Activated CD4-positive, alpha-beta T cell treated with anti-CD3 and anti-CD28 coated beads for 1 hour (primary cell): ENCODE measurements at regions not wholly inside any gene's neighbourhood (a gene's known extent, or its start where the extent isn't known, plus 50 kb on each side); places are given as distances from the start of the nearest gene placed in this dataset.
"Not testable (repeated sequence)": the region's sequence is repeated elsewhere in the genome, so short reads cannot be mapped to it uniquely, and the experiment has no call there.

Source experiments
- DNase-seq: peaks from one replicate; pipeline ENCODE4 v3.0.0-alpha.2; 2020

GRCh38 chr7:106522696-106523095, 138.3 kb downstream of the CCDC71L start:
- DNase-seq: no peak

- DNase-seq: no peak
Measured at GRCh38 chr7:106521541-106521940, 139.4 kb downstream of the CCDC71L start.

GRCh38 chr7:106520962-106521514, 139.9 kb downstream of the CCDC71L start:
- no peak for DNase-seq

- no peak for DNase-seq
Measured at GRCh38 chr7:106518967-106519366, 142.0 kb downstream of the CCDC71L start.

DNA sequence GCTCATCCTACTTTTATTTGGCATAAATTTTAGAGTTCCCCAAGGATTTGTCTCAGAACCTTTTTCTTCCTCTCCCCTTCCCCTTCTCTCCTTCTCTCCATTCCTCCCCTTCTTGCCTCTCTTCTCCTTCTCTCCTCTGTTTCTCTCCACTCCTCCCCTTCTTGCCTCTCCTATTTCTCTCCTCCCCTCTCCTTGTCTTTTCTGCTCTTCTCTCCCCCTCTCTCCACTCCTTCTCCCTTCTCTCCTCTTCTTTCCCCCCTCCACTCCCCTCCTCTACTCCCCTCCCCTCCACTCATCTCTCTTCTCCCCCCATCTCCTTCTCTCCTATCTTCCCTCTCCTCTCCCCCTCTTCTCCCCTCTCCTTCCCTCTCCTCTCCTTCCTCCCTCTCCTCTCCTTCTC, 142.7 kb downstream of the CCDC71L start:
- DNase-seq: no peak

- DNase-seq: no peak
Measured at GRCh38 chr7:106517508-106517907, 143.4 kb downstream of the CCDC71L start.

DNA sequence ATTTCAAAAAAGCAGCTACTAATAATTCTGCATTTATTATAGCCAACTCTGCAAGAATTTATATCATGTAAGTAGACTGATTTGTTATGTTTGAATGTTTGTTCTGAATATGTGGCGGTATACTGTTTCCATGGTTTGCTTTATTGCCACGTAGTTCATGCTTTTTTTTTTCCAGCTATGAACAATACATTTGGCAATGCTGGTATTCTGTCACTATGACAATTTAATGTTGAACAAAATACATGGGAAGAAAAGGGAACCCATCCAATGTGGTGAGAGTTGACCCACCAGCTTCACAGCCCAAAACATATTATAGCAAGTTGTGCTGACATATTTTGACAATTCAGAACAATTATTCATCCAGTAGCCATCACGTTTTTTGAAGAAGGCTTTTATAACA, 145.6 kb downstream of the CCDC71L start:
- no peak for DNase-seq

DNA sequence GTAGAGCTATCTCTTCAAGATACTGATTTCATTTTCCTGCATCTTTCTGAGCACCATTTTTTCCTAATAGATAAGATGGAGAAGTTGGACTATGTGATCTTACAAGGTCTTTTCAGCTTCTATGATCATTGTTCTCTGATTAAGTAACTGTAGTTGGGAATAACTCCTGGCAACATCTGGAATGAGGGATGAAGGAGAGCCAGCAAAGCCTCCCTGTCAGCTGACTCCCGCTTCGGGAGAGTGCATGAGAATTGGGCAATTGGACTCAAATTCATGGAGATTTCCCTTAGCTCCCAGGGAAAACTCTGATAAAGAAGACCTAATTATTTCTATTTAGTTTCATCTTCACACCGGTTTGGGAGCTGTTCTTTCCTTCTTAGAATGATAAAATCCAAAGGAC, 146.1 kb downstream of the CCDC71L start:
- DNase-seq: no peak

DNA sequence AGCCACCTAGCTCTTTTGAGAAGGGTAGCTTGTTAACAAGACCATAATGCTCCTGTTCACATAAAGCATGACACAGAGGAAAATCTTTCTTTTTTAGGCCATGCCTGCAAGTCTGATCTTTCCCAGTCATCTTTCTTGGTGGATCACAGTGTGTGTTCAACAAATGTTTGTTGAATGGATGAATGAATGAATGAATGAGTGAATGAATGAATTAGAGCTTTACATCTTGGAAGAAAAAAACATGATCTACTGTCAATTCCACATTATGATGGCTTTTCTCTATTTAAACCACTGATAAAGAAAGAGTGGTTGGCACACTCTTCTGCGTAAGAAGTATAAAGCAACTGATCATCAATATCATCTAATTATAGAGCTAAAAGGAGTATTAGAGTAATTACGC, 148.7 kb downstream of the CCDC71L start:
- no peak for DNase-seq

DNA sequence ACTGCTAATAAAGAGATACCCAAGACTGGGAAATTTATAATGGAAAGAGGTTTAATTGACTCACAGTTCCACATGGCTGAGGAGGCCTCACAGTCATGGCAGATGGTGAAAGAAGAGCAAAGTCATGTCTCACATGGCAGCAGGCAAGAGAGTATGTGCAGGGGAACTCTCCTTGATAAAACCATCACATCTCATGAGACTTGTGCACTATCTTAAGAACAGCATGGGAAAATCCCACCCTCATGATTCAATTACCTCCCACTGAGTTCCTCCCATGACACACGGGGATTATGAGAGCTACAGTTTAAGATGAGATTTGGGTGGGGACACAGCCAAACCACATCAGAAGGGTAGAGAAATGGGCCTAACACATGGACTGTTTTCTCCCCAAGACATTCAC, 156.3 kb downstream of the CCDC71L start:
- no peak for DNase-seq

DNA sequence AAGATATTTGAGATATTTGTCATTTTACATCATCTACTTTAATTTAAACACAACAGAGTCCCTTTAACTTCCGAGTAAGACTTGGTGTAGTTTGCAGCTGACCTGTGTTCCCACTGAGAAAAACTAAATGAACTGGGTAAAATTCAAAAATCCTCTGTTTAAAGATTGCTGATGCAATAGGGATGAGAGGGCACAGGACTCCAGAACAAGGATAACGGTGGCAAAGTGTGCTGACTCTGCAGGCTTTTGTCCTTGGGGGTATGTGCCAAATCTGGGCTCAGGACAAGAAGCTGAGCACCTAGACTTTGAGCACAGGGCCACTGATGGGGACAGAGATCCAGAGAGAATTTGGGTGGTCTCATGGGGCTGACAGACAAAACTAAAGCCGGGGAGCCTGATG, 156.8 kb downstream of the CCDC71L start:
- DNase-seq: no peak

DNA sequence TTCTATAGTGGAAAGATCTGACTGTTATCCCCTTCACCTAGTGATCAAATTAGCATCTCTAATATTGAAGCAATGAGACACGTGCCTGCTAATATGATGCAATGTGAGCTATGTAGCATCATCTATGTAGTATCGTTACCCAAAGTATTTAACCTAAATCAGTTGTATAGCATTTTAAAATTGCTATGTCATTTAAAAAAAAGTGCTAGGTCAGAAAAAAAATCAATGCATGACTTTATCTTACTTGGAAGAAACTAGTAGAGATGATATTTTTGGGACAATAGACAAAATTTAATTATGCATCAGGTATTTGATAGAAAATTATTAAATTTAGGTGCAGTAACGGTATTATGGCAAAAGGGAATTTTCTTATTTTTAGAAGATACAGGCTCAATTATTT, 157.3 kb downstream of the CCDC71L start:
- no peak for DNase-seq

DNA sequence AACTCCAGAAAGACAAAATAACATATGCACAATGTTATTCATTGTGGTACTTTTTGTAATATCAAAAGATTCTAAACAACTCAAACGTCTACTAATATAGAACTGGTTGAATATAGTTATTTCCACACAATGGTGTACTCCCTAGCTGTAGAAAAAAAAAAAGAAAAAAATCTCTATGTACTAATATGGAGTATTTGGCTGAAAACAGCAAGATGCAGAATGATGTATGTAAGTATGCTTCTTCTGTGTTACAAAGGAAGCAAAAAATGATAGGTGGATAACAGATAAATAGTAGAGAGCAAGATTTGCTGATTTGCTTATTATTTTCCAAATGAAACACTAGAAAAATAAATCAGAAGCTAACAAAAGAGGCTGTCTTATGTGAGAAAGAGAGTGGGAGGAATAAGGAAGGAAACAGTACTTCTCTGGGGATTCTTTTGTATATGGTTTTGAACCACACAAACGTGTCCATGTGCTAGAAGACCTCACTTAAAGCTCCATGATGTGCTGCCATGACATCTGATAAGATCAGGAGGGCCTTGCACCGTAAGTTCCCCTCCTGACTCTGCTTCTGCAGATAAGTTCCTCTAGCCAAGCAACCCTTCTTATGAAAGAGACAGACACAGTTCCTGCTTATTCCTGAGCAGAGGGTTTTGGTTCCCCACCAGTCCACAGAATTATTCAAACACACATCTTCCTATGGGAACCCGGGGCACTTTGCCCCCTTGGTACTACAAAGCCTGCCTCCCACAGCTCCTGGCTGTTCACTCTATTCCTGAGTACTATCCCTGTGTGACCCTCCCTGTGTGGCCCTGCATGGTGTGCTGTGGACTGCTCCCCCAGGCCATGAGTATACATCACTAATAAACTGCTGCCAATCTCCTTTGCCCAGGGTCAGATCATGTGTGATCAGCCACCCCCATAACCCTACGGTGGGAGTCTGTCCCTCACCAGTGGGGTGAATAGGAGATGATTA, 159.1 kb downstream of the CCDC71L start:
- no peak for DNase-seq

DNA sequence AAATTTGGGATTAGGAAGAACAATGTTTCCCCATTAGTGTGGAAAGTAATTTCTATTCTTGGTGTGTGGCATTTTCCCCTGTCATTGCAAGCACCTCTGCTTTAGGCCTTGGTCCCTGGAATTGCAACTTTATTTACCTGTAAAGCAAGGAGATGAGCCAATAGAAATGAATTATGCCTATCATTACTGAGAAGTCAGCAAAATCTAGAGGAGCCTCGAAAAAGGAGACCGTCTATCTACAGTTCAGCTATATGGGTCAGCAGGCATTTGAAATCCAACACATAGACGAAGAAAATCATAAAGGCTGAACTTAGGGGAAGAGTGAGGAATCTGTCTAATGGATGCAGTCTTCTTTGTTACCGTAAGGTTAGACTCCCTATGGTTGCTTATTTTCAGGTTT, 161.1 kb downstream of the CCDC71L start:
- DNase-seq: no peak

GRCh38 chr7:106498005-106498404, 163.0 kb downstream of the CCDC71L start:
- DNase-seq: not testable (repeated sequence)

DNA sequence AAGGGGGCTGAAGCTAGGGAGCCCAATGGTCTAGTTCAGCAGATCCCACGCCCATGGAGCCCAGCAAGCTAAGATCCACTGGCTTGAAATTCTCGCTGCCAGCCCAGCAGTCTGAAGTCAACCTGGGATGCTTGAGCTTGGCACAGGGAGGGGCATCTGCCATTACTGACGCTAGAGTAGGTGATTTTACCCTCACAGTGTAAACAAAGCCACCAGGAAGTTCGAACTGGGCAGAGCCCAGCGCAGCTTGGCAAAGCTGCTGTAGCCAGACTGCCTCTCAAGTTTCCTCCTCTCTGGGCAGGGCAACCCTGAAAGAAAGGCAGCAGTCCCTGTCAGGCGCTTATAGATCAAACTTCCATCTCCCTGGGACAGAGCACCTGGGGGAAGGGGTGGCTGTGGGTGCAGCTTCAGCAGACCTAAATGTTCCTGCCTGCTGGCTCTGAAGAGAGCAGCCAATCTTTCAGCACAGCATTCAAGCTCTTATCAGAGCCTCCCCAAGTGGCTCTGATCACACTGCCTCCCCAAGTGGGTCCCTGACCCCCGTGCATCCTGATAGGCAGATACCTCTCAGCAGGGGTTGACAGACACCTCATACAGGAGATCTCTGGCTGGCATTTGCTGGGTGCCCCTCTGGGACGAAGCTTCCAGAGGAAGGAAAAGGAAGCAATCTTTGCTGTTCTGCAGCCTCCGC, 167.8 kb downstream of the CCDC71L start:
- no peak for DNase-seq

GRCh38 chr7:106488465-106488864, 172.5 kb downstream of the CCDC71L start:
- DNase-seq: no peak

DNA sequence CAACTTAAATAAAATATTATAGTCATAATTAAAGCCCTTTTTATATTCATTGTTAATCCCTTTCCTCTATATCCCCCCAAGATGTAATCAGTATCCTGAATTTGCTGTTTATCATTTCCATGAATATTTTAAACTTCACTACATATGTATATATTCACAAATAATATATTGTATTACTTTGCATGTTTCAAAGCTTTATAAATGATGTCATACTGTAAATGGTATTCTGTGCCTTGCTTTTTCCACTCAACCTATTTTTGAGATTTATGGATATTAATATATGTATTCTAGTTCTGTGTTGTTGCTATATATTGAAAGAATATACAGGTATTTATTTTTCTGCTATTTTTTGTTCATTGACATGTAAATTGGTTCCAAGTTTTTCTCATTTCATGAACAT, 173.1 kb downstream of the CCDC71L start:
- no peak for DNase-seq

DNA sequence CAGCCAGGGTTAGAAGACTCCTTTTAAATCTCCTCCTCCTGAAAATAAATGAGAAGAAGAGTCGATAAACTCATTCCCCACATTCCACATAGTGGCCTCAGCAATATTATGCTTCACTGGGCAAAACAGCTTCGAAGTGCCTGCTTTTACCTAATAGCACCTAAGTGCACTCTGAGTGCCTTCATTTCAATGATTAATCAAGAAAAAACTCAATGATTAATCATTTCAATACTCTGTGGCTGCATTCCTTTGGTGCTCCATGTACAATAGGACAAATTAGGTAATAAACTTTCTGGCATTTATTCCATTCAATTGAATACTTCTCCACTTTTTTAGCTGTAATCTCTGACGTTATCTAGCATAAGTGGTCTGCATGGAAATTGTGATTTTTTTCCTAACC, 174.6 kb downstream of the CCDC71L start:
- no peak for DNase-seq

GRCh38 chr7:106485919-106486318, 175.0 kb downstream of the CCDC71L start:
- no peak for DNase-seq

GRCh38 chr7:106485031-106485551, 175.9 kb downstream of the CCDC71L start:
- DNase-seq: no peak

GRCh38 chr7:106484562-106484961, 176.4 kb downstream of the CCDC71L start:
- DNase-seq: no peak

GRCh38 chr7:106482091-106482490, 178.9 kb downstream of the CCDC71L start:
- DNase-seq: no peak

DNA sequence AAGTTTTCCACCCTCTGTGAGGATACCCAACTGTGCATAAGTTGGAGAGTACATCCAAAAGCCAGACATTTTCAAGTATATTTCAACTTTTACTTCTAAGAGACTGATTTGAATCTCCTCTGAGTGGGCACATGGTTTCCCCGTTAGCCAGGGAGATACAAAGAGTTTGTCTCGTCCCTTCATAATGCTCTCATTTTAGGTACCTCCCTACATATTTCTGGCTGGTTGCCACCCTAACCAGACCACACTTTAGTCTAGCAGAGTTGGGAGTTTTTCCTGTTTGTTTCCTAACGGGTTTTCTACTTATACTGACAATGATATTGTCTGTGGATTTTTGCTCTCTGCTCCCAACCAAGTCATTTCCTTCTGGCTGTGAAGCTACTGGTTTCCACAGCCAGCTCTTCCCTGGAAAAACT, 180.3 kb downstream of the CCDC71L start:
- no peak for DNase-seq
